ENCODE measurements at regions not wholly inside any gene's neighbourhood (a gene's known extent, or its start where the extent isn't known, plus 50 kb on each side); places are given as distances from the start of the nearest gene placed in this dataset.

- FAIRE-seq (no peak), DNase-seq (ENCODE audit: insufficient read length, low spot score) (no peak)
- TF ChIP-seq POLR2AphosphoS5 (IDR thresholded peaks at IDR 0.05; ENCODE audit: low read depth, low read length) (no peak), SPI1 (IDR thresholded peaks at IDR 0.05; ENCODE audit: low read depth, low read length) (no peak), PAX5 (IDR thresholded peaks at IDR 0.05; ENCODE audit: insufficient read depth, low read length, severe bottlenecking) (no peak), POLR2A (IDR thresholded peaks at IDR 0.05; ENCODE audit: low read depth, low read length) (no peak), POU2F2 (IDR thresholded peaks at IDR 0.05; ENCODE audit: low read depth, low read length) (no peak)
These were observed 83.9 kb upstream of the FAM241A start for GRCh38 chr4:112061207-112061817.

- TF ChIP-seq TAF1 (IDR thresholded peaks at IDR 0.05; ENCODE audit: low read depth, low read length) (no peak), PAX5 (IDR thresholded peaks at IDR 0.05; ENCODE audit: insufficient read depth, low read length, severe bottlenecking) (no peak), POLR2AphosphoS5 (IDR thresholded peaks at IDR 0.05; ENCODE audit: low read depth, low read length) (no peak), POU2F2 (IDR thresholded peaks at IDR 0.05; ENCODE audit: low read depth, low read length) (no peak), POLR2A (IDR thresholded peaks at IDR 0.05; ENCODE audit: low read depth, low read length) (no peak), SPI1 (IDR thresholded peaks at IDR 0.05; ENCODE audit: low read depth, low read length) (no peak)
- FAIRE-seq (no peak), DNase-seq (ENCODE audit: insufficient read length, low spot score) (no peak)
These were observed 82.0 kb upstream of the FAM241A start for GRCh38 chr4:112063260-112063659.

GRCh38 chr4:112069110-112069509, 76.1 kb upstream of the FAM241A start:
- no peak for TF ChIP-seq POU2F2 (IDR thresholded peaks at IDR 0.05; ENCODE audit: low read depth, low read length)
- TF ChIP-seq POLR2AphosphoS5 (IDR thresholded peaks at IDR 0.05; ENCODE audit: low read depth, low read length): no peak
- no peak for TF ChIP-seq POLR2A (IDR thresholded peaks at IDR 0.05; ENCODE audit: low read depth, low read length)
- no peak for TF ChIP-seq PAX5 (IDR thresholded peaks at IDR 0.05; ENCODE audit: insufficient read depth, low read length, severe bottlenecking)
- no peak for TF ChIP-seq TAF1 (IDR thresholded peaks at IDR 0.05; ENCODE audit: low read depth, low read length)
- no peak for TF ChIP-seq SPI1 (IDR thresholded peaks at IDR 0.05; ENCODE audit: low read depth, low read length)
- no peak for FAIRE-seq
- DNase-seq (ENCODE audit: insufficient read length, low spot score): no peak

- TF ChIP-seq PAX5 (IDR thresholded peaks at IDR 0.05; ENCODE audit: insufficient read depth, low read length, severe bottlenecking) (no peak), SPI1 (IDR thresholded peaks at IDR 0.05; ENCODE audit: low read depth, low read length) (no peak), POLR2AphosphoS5 (IDR thresholded peaks at IDR 0.05; ENCODE audit: low read depth, low read length) (no peak), POU2F2 (IDR thresholded peaks at IDR 0.05; ENCODE audit: low read depth, low read length) (no peak), POLR2A (IDR thresholded peaks at IDR 0.05; ENCODE audit: low read depth, low read length) (no peak), TAF1 (IDR thresholded peaks at IDR 0.05; ENCODE audit: low read depth, low read length) (no peak)
- DNase-seq (ENCODE audit: insufficient read length, low spot score) (no peak), FAIRE-seq (no peak)
These were observed 72.1 kb upstream of the FAM241A start for GRCh38 chr4:112073181-112073580.

GRCh38 chr4:112075129-112075753, 70.0 kb upstream of the FAM241A start:
- DNase-seq (ENCODE audit: insufficient read length, low spot score): no peak
- FAIRE-seq: peak; percentile 90
- TF ChIP-seq POLR2AphosphoS5 (IDR thresholded peaks at IDR 0.05; ENCODE audit: low read depth, low read length): no peak
- TF ChIP-seq POU2F2 (IDR thresholded peaks at IDR 0.05; ENCODE audit: low read depth, low read length): no peak
- TF ChIP-seq SPI1 (IDR thresholded peaks at IDR 0.05; ENCODE audit: low read depth, low read length): no peak
- TF ChIP-seq POLR2A (IDR thresholded peaks at IDR 0.05; ENCODE audit: low read depth, low read length): no peak
- TF ChIP-seq TAF1 (IDR thresholded peaks at IDR 0.05; ENCODE audit: low read depth, low read length): no peak
- TF ChIP-seq PAX5 (IDR thresholded peaks at IDR 0.05; ENCODE audit: insufficient read depth, low read length, severe bottlenecking): no peak

- DNase-seq (ENCODE audit: insufficient read length, low spot score): no peak
- TF ChIP-seq POLR2AphosphoS5 (IDR thresholded peaks at IDR 0.05; ENCODE audit: low read depth, low read length) (no peak), POU2F2 (IDR thresholded peaks at IDR 0.05; ENCODE audit: low read depth, low read length) (no peak), POLR2A (IDR thresholded peaks at IDR 0.05; ENCODE audit: low read depth, low read length) (no peak)
- no peak for FAIRE-seq
These were observed 69.3 kb upstream of the FAM241A start for GRCh38 chr4:112075906-112076305.

GRCh38 chr4:112076919-112077608, 68.2 kb upstream of the FAM241A start:
- TF ChIP-seq PAX5 (IDR thresholded peaks at IDR 0.05; ENCODE audit: insufficient read depth, low read length, severe bottlenecking): no peak
- TF ChIP-seq POLR2A (IDR thresholded peaks at IDR 0.05; ENCODE audit: low read depth, low read length): no peak
- no peak for TF ChIP-seq POU2F2 (IDR thresholded peaks at IDR 0.05; ENCODE audit: low read depth, low read length)
- no peak for TF ChIP-seq TAF1 (IDR thresholded peaks at IDR 0.05; ENCODE audit: low read depth, low read length)
- TF ChIP-seq POLR2AphosphoS5 (IDR thresholded peaks at IDR 0.05; ENCODE audit: low read depth, low read length): no peak
- TF ChIP-seq SPI1 (IDR thresholded peaks at IDR 0.05; ENCODE audit: low read depth, low read length): no peak
- FAIRE-seq (no peak), DNase-seq (ENCODE audit: insufficient read length, low spot score) (no peak)

- no peak for TF ChIP-seq POLR2AphosphoS5 (IDR thresholded peaks at IDR 0.05; ENCODE audit: low read depth, low read length)
- no peak for TF ChIP-seq POLR2A (IDR thresholded peaks at IDR 0.05; ENCODE audit: low read depth, low read length)
- TF ChIP-seq TAF1 (IDR thresholded peaks at IDR 0.05; ENCODE audit: low read depth, low read length): no peak
- no peak for DNase-seq (ENCODE audit: insufficient read length, low spot score)
- FAIRE-seq: no peak
These were observed 67.5 kb upstream of the FAM241A start for GRCh38 chr4:112077743-112078142.

- FAIRE-seq (no peak), DNase-seq (ENCODE audit: insufficient read length, low spot score) (no peak)
- no peak for TF ChIP-seq TAF1 (IDR thresholded peaks at IDR 0.05; ENCODE audit: low read depth, low read length)
- TF ChIP-seq POLR2AphosphoS5 (IDR thresholded peaks at IDR 0.05; ENCODE audit: low read depth, low read length): no peak
- no peak for TF ChIP-seq POLR2A (IDR thresholded peaks at IDR 0.05; ENCODE audit: low read depth, low read length)
- no peak for TF ChIP-seq PAX5 (IDR thresholded peaks at IDR 0.05; ENCODE audit: insufficient read depth, low read length, severe bottlenecking)
- TF ChIP-seq SPI1 (IDR thresholded peaks at IDR 0.05; ENCODE audit: low read depth, low read length): no peak
- no peak for TF ChIP-seq POU2F2 (IDR thresholded peaks at IDR 0.05; ENCODE audit: low read depth, low read length)
These were observed 62.2 kb upstream of the FAM241A start for GRCh38 chr4:112082954-112083586.
